Kidney tubule cell (primary cell): ENCODE measurements at regions not wholly inside any gene's neighbourhood (a gene's known extent, or its start where the extent isn't known, plus 50 kb on each side); places are given as distances from the start of the nearest gene placed in this dataset.
A peak's percentile ranks its signal among the peaks of the same experiment; 100 is the strongest.
"Not testable (repeated sequence)": the region's sequence is repeated elsewhere in the genome, so short reads cannot be mapped to it uniquely, and the experiment has no call there.

Source experiments
- DNase-seq: peaks from one replicate; pipeline ENCODE4 v3.0.0-alpha.2; 2018; ENCODE audit warnings: low spot score

DNA sequence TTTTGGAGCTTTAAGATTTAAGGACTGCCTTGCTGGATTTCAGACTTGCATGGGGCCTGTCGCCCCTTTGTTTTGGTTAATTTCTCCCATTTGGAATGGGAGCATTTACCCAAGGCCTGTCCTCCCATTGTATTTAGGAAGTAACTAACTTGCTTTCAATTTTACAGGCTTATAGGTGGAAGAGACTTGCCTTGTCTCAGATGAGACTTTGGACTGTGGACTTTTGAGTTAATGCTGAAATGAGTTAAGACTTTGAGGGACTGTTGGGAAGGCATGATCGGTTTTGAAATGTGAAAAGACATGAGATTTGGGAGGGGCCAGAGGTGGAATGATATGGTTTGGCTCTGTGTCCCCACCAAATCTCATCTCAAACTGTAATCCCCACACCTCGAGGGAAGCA, 56.5 kb upstream of the TNFSF10 start:
- not testable (repeated sequence) for DNase-seq

DNA sequence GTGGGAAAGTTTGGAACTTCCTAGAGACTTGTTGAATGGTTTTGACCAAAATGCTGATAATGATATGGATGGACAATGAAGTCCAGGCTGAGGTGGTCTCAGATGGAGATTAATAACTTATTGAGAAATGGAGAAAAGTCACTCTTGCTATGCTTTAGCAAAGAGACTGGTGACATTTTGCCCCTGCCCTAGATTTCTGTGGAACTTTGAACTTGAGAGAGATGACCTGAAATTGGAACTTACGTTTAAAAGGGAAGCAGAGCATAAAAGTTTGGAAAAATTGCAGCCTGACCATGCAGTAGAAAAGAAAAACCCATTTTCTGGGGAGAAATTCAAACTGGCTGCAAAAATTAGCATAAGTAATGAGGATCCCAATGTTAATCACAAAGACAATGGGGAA, 55.5 kb upstream of the TNFSF10 start:
- not testable (repeated sequence) for DNase-seq

- peak; percentile 18 for DNase-seq
Observed at GRCh38 chr3:172577987-172578570, 54.8 kb upstream of the TNFSF10 start.

DNA sequence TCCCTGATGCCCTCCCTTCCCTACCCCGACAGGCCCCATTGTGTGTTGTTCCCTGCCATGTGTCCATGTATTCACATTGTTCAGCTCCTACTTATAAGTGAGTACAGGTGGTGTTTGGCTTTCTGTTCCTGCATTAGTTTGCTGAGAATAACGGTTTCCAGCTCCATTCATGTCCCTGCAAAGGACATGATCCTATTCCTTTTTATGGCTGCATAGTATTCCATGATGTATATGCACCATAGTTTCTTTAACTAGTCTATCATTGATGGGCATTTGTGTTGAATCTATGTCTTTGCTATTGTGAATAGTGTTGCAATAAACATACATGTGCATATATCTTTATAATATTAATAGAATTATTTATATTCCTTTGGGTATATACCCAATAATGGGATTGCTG, 52.1 kb upstream of the TNFSF10 start:
- no peak for DNase-seq

GRCh38 chr3:172573422-172573821, 50.2 kb upstream of the TNFSF10 start:
- DNase-seq = no peak
